KBM-7 (cell line): ENCODE measurements at regions not wholly inside any gene's neighbourhood (a gene's known extent, or its start where the extent isn't known, plus 50 kb on each side); places are given as distances from the start of the nearest gene placed in this dataset.

Experiments used
- DNase-seq: peaks from one replicate; pipeline ENCODE4 v3.0.0-alpha.2; 2015
- in situ Hi-C: fragments of 300-500 bp; cut with MboI; formaldehyde crosslinking; loops from 2 replicates; pipeline ENCODE4 v1.14.3; 2020; ENCODE audit warnings: low sequenced_read_pairs, low pct_unique_long_range_greater_than_20kb, mixed read lengths

- in situ Hi-C loops: loop anchor here (10.0 kb wide), 1 partner anchor 65 kb away; the partner anchor contains the start of gene KSR1
- DNase-seq: no peak
These were observed 66.6 kb upstream of the KSR1 start for GRCh38 chr17:27389542-27390140.

- DNase-seq: no peak
- in situ Hi-C loops: loop anchor here (10.0 kb wide), 1 partner anchor 64 kb away; the partner anchor contains the start of gene KSR1
These were observed 65.7 kb upstream of the KSR1 start for GRCh38 chr17:27390540-27390939.

GRCh38 chr17:27391427-27391826 is 64.8 kb upstream of the KSR1 start:
- no peak for DNase-seq
- in situ Hi-C loops: loop anchor here (10.0 kb wide), 1 partner anchor 63 kb away; the partner anchor contains the start of gene KSR1

GRCh38 chr17:27396045-27396444 is 60.2 kb upstream of the KSR1 start:
- in situ Hi-C loops: loop anchor here (10.0 kb wide), 1 partner anchor 59 kb away; the partner anchor contains the start of gene KSR1
- DNase-seq: no peak

GRCh38 chr17:27396941-27397340 is 59.3 kb upstream of the KSR1 start:
- in situ Hi-C loops: loop anchor here (10.0 kb wide), 1 partner anchor 58 kb away; the partner anchor contains the start of gene KSR1
- DNase-seq: no peak

GRCh38 chr17:27398691-27399090 is 57.6 kb upstream of the KSR1 start:
- in situ Hi-C loops: loop anchor here (10.0 kb wide), 1 partner anchor 56 kb away; the partner anchor contains the start of gene KSR1
- DNase-seq: no peak

- in situ Hi-C loops: no loop called here
- DNase-seq: no peak
These were observed 55.3 kb upstream of the KSR1 start for GRCh38 chr17:27400991-27401390.

GRCh38 chr17:27402943-27403342 is 53.3 kb upstream of the KSR1 start:
- DNase-seq: no peak
- in situ Hi-C loops: no loop called here

GRCh38 chr17:27403480-27404005 is 52.7 kb upstream of the KSR1 start:
- DNase-seq: no peak
- in situ Hi-C loops: no loop called here

- in situ Hi-C loops: no loop called here
- DNase-seq: no peak
These were observed 51.6 kb upstream of the KSR1 start for GRCh38 chr17:27404676-27405075.
